ENCODE measurements at regions not wholly inside any gene's neighbourhood (a gene's known extent, or its start where the extent isn't known, plus 50 kb on each side); places are given as distances from the start of the nearest gene placed in this dataset.

DNA sequence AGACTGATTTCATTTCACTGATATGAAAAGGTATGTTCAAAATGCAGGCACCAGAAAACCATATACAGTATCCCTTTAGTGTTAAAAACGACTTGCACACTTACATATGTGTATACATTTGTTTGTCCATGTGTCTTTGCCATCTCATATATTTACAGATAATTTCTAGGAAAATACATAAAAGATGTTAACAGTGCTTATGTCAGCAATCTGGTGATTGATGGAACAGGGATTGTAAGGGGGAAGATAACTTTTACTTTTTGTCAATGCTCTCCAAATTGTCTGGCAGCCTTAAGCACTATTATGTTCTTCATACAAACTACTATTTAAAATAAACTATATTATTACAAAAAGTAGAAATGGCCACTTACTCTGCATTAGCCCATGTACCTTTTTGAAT is 238.5 kb upstream of the DEFB112 start:
- no peaks in the 10 kb centered on the region for H3K27me3 Mint-ChIP-seq
- DNase-seq, result no peak
- Histone ChIP-seq H3K9me3 (ENCODE audit: control insufficient read depth in 1 of 2, low read length in 2 of 2) (no peaks in the 10 kb centered on the region), H3K36me3 (ENCODE audit: insufficient read depth, low read length) (no peaks in the 10 kb centered on the region), H3K27me3 (ENCODE audit: insufficient read depth, low read length) (no peaks in the 10 kb centered on the region), H3K4me3 (ENCODE audit: low read length in 2 of 2) (no peak overlapping the region), H3K4me1 (ENCODE audit: insufficient read depth, low read length) (no peaks in the 10 kb centered on the region), H3K27ac (ENCODE audit: low read depth, low read length) (no peak overlapping the region)
- H3K27ac Mint-ChIP-seq, result no peak overlapping the region
- no peaks in the 10 kb centered on the region for H3K36me3 Mint-ChIP-seq
- ChIA-PET CTCF (ENCODE audit: partially characterized antibody) (no interaction called here), POLR2A (ENCODE audit: partially characterized antibody) (no interaction called here)
- H3K4me3 Mint-ChIP-seq, result no peak overlapping the region
- intact Hi-C loops (cut with micrococcal nuclease), result no loop called here
- H3K9me3 Mint-ChIP-seq, result peaks cover 0 to 10% (median 4%) of the 10 kb centered on the region in 8 donors
- no peaks in the 10 kb centered on the region for H3K4me1 Mint-ChIP-seq

DNA sequence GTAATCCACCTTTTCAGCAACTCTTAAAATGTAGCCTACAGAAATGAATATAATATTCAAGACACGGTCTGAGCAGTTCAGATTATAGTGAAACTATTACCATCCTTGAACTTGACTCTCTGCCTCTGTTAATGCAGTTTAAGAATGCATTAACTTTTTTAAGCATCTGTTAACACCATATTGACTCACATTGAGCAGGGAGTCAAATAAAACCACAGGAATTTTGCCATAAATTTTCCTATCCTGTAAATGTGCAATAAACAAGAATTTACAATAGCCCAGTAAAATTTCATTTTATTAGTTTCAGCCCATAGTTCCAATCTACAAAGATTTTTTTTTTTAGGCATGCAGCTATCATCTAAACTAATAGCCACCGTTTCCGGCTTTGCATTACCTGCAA is 239.2 kb upstream of the DEFB112 start:
- no peaks in the 10 kb centered on the region for H3K27me3 Mint-ChIP-seq
- H3K27ac ChIP-seq (ENCODE audit: low read depth, low read length), result no peak overlapping the region
- no peaks in the 10 kb centered on the region for H3K36me3 Mint-ChIP-seq
- H3K4me1 Mint-ChIP-seq, result no peaks in the 10 kb centered on the region
- H3K4me1 ChIP-seq (ENCODE audit: insufficient read depth, low read length), result no peaks in the 10 kb centered on the region
- ChIA-PET CTCF (ENCODE audit: partially characterized antibody) (no interaction called here), POLR2A (ENCODE audit: partially characterized antibody) (no interaction called here)
- H3K9me3 Mint-ChIP-seq, result peaks cover 0 to 10% (median 4%) of the 10 kb centered on the region in 8 donors
- H3K36me3 ChIP-seq (ENCODE audit: insufficient read depth, low read length), result no peaks in the 10 kb centered on the region
- H3K27me3 ChIP-seq (ENCODE audit: insufficient read depth, low read length), result no peaks in the 10 kb centered on the region
- no peak overlapping the region for H3K4me3 Mint-ChIP-seq
- intact Hi-C loops (cut with micrococcal nuclease), result no loop called here
- H3K9me3 ChIP-seq (ENCODE audit: control insufficient read depth in 1 of 2, low read length in 2 of 2), result no peaks in the 10 kb centered on the region
- DNase-seq, result no peak
- H3K4me3 ChIP-seq (ENCODE audit: low read length in 2 of 2), result no peak overlapping the region
- no peak overlapping the region for H3K27ac Mint-ChIP-seq

DNA sequence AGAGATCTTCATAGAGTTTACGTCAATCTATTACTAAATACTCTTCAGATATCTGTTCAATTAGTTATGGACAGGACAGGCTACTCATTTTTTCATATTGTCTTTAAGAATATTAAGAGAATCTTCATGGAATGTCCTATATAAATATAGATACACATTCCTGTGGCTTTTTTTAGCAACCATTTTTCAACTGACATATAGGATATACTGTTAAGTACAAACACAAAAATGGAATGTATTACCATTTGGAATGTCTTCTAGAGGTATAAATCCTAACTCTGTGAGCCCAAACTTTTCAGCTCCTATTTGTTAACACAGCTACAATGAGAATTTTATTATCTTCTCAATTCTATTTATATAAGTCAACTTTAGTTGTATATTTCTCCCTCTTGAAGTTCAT is 239.6 kb upstream of the DEFB112 start:
- H3K27ac ChIP-seq (ENCODE audit: low read depth, low read length), result no peak overlapping the region
- H3K4me1 Mint-ChIP-seq, result no peaks in the 10 kb centered on the region
- H3K36me3 ChIP-seq (ENCODE audit: insufficient read depth, low read length), result no peaks in the 10 kb centered on the region
- no peaks in the 10 kb centered on the region for H3K9me3 ChIP-seq (ENCODE audit: control insufficient read depth in 1 of 2, low read length in 2 of 2)
- no peaks in the 10 kb centered on the region for H3K27me3 ChIP-seq (ENCODE audit: insufficient read depth, low read length)
- H3K27ac Mint-ChIP-seq, result no peak overlapping the region
- ChIA-PET POLR2A (ENCODE audit: partially characterized antibody) (no interaction called here), CTCF (ENCODE audit: partially characterized antibody) (no interaction called here)
- no peak overlapping the region for H3K4me3 ChIP-seq (ENCODE audit: low read length in 2 of 2)
- H3K27me3 Mint-ChIP-seq, result no peaks in the 10 kb centered on the region
- no peaks in the 10 kb centered on the region for H3K36me3 Mint-ChIP-seq
- H3K4me1 ChIP-seq (ENCODE audit: insufficient read depth, low read length), result no peaks in the 10 kb centered on the region
- H3K9me3 Mint-ChIP-seq, result peaks cover 0 to 10% (median 3%) of the 10 kb centered on the region in 8 donors
- no peak overlapping the region for H3K4me3 Mint-ChIP-seq
- intact Hi-C loops (cut with micrococcal nuclease), result no loop called here
- no peak for DNase-seq

DNA sequence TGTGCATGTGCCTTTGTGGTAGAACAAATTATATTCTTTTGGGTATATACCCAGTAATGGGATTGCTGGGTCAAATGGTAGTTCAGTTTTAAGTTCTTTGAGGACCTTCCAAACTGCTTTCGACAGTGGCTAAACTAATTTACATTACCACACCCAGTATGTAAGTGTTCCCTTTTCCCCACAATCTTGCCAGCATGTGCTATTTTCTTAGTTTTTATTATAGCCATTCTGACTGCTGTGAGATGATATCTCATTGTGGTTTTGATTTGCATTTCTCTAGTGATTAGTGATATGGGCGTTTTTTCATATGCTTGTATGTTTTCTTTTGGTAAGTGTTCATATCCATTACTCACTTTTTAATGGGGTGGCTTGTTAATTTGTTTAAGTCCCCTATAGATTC is 251.6 kb upstream of the DEFB112 start:
- ChIA-PET POLR2A (ENCODE audit: partially characterized antibody) (no interaction called here), CTCF (ENCODE audit: partially characterized antibody) (no interaction called here)
- Mint-ChIP-seq H3K4me3 (no peak overlapping the region), H3K9me3 (peaks cover 0 to 24% (median 7%) of the 10 kb centered on the region in 8 donors), H3K4me1 (no peaks in the 10 kb centered on the region), H3K27me3 (no peaks in the 10 kb centered on the region), H3K27ac (no peak overlapping the region), H3K36me3 (no peaks in the 10 kb centered on the region)
- Histone ChIP-seq H3K4me3 (ENCODE audit: low read length in 2 of 2) (no peak overlapping the region), H3K27ac (ENCODE audit: low read depth, low read length) (no peak overlapping the region), H3K9me3 (ENCODE audit: control insufficient read depth in 1 of 2, low read length in 2 of 2) (peaks cover 0 to 3% of the 10 kb centered on the region in 2 donors), H3K4me1 (ENCODE audit: insufficient read depth, low read length) (no peaks in the 10 kb centered on the region), H3K36me3 (ENCODE audit: insufficient read depth, low read length) (no peaks in the 10 kb centered on the region), H3K27me3 (ENCODE audit: insufficient read depth, low read length) (no peaks in the 10 kb centered on the region)
- DNase-seq, result no peak
- intact Hi-C loops (cut with micrococcal nuclease), result no loop called here

DNA sequence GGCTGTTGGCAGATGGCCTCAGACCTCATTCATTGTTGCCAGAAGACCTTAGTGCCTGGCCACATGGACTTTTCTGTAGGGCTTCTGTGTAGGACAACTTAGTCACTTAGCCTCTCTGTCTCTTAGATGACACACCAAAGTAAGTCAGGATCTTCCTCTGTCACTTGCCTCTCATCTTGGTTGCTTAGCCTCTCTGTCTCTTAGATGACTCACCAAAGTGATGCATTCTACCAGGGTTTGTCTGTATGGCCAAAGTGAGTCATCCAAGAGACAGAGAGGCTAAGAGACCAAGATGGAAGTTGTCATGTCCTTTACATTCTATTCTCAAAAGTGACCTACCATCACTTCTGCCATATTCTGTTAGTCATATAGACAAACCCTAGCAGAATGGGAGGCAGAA is 255.9 kb upstream of the DEFB112 start:
- intact Hi-C loops (cut with micrococcal nuclease), result no loop called here
- Mint-ChIP-seq H3K27me3 (no peaks in the 10 kb centered on the region), H3K36me3 (no peaks in the 10 kb centered on the region), H3K4me1 (no peaks in the 10 kb centered on the region), H3K4me3 (no peak overlapping the region), H3K27ac (no peak overlapping the region), H3K9me3 (peaks cover 0 to 19% (median 8%) of the 10 kb centered on the region in 8 donors)
- Histone ChIP-seq H3K36me3 (ENCODE audit: insufficient read depth, low read length) (no peaks in the 10 kb centered on the region), H3K27me3 (ENCODE audit: insufficient read depth, low read length) (no peaks in the 10 kb centered on the region), H3K27ac (ENCODE audit: low read depth, low read length) (no peak overlapping the region), H3K4me1 (ENCODE audit: insufficient read depth, low read length) (no peaks in the 10 kb centered on the region), H3K4me3 (ENCODE audit: low read length in 2 of 2) (no peak overlapping the region), H3K9me3 (ENCODE audit: control insufficient read depth in 1 of 2, low read length in 2 of 2) (no peaks in the 10 kb centered on the region)
- no peak for DNase-seq
- ChIA-PET CTCF (ENCODE audit: partially characterized antibody) (no interaction called here), POLR2A (ENCODE audit: partially characterized antibody) (no interaction called here)

DNA sequence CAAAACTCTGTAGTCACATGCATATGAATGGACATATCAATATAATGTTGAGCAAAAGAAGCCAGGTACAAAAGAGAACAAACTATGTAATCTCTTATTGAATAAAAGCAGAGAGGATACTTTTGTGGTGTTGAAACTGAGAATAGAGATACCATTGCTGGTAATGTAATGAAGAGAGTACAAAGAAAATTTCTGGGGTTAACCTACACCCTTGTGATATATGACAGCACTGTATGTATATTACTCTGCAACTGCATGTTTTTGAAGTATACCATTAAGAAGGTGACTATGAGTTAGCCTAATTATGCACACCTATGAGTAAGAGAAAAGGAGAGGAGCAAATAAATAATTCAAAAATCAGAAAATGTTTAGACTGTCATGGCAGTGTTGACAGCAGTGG is 268.8 kb upstream of the DEFB112 start:
- H3K27ac ChIP-seq (ENCODE audit: low read depth, low read length), result no peak overlapping the region
- no peaks in the 10 kb centered on the region for H3K9me3 ChIP-seq (ENCODE audit: control insufficient read depth in 1 of 2, low read length in 2 of 2)
- Mint-ChIP-seq H3K9me3 (peaks cover 1 to 6% (median 5%) of the 10 kb centered on the region in 8 donors), H3K4me3 (no peak overlapping the region), H3K36me3 (no peaks in the 10 kb centered on the region), H3K27me3 (no peaks in the 10 kb centered on the region), H3K27ac (no peak overlapping the region), H3K4me1 (no peaks in the 10 kb centered on the region)
- CTCF ChIA-PET (ENCODE audit: partially characterized antibody), result no interaction called here
- H3K27me3 ChIP-seq (ENCODE audit: insufficient read depth, low read length), result no peaks in the 10 kb centered on the region
- H3K4me3 ChIP-seq (ENCODE audit: low read length in 2 of 2), result no peak overlapping the region
- H3K4me1 ChIP-seq (ENCODE audit: insufficient read depth, low read length), result no peaks in the 10 kb centered on the region
- no peak for DNase-seq
- intact Hi-C loops (cut with micrococcal nuclease), result no loop called here
- POLR2A ChIA-PET (ENCODE audit: partially characterized antibody), result no interaction called here
- no peaks in the 10 kb centered on the region for H3K36me3 ChIP-seq (ENCODE audit: insufficient read depth, low read length)

DNA sequence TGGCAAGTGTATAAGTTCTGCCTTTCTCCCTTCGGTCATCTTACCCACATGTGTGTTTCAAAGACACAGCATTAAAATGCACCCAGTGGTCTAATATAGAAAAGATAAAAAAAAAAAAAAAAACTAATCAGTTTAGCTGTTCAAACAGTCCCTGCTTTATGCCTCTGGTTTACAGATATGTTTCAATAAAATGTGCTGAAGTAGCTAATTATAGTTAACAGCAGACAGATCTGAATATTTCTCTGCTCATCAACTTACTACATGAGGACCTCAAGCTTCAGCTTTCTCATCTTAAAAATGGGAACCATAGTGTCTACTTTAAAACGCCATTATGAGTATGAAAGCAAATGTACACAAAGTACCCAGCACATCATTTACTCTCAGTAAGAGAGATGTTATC is 280.6 kb upstream of the DEFB112 start:
- ChIA-PET CTCF (ENCODE audit: partially characterized antibody) (interaction anchor here (0.6 kb wide), 1 partner anchor 11 kb away, joined by 3 read pairs; no protein-coding TSS in a partner anchor), POLR2A (ENCODE audit: partially characterized antibody) (no interaction called here)
- Mint-ChIP-seq H3K4me3 (no peak overlapping the region), H3K9me3 (peaks cover 2 to 33% (median 9%) of the 10 kb centered on the region in 8 donors), H3K36me3 (no peaks in the 10 kb centered on the region), H3K27me3 (no peaks in the 10 kb centered on the region), H3K27ac (no peak overlapping the region), H3K4me1 (no peaks in the 10 kb centered on the region)
- Histone ChIP-seq H3K27ac (ENCODE audit: low read depth, low read length) (no peak overlapping the region), H3K4me3 (ENCODE audit: low read length in 2 of 2) (no peak overlapping the region), H3K36me3 (ENCODE audit: insufficient read depth, low read length) (no peaks in the 10 kb centered on the region), H3K4me1 (ENCODE audit: insufficient read depth, low read length) (no peaks in the 10 kb centered on the region), H3K27me3 (ENCODE audit: insufficient read depth, low read length) (no peaks in the 10 kb centered on the region), H3K9me3 (ENCODE audit: control insufficient read depth in 1 of 2, low read length in 2 of 2) (peaks cover 0 to 6% of the 10 kb centered on the region in 2 donors)
- DNase-seq, result no peak
- intact Hi-C loops (cut with micrococcal nuclease), result no loop called here

DNA sequence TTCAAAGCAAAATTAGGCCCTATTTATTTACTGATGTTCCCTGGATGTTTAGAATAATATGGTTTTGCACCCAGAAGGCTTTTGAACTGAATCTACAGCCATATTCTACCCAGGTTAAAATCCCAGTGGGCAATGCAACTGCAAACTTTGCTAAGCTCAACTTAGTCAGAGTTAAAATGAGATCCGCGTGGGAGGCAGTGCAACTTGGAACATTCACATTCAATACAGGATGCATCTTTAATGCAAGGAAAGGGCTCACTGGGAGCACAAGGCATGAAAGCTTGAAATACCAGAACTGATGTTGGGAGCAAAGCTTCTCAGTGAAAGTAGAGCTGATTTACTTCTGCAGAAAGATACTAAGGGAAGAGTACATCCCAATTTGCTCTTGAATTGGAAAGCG is 281.2 kb upstream of the DEFB112 start:
- no peaks in the 10 kb centered on the region for H3K27me3 ChIP-seq (ENCODE audit: insufficient read depth, low read length)
- no peak overlapping the region for H3K27ac Mint-ChIP-seq
- ChIA-PET POLR2A (ENCODE audit: partially characterized antibody) (no interaction called here), CTCF (ENCODE audit: partially characterized antibody) (interaction anchor here (0.6 kb wide), 1 partner anchor 10 kb away, joined by 3 read pairs; no protein-coding TSS in a partner anchor)
- H3K4me3 ChIP-seq (ENCODE audit: low read length in 2 of 2), result no peak overlapping the region
- no peak overlapping the region for H3K4me3 Mint-ChIP-seq
- no peaks in the 10 kb centered on the region for H3K4me1 ChIP-seq (ENCODE audit: insufficient read depth, low read length)
- intact Hi-C loops (cut with micrococcal nuclease), result no loop called here
- H3K36me3 ChIP-seq (ENCODE audit: insufficient read depth, low read length), result no peaks in the 10 kb centered on the region
- no peak for DNase-seq
- H3K9me3 ChIP-seq (ENCODE audit: control insufficient read depth in 1 of 2, low read length in 2 of 2), result peaks cover 0 to 6% of the 10 kb centered on the region in 2 donors
- no peak overlapping the region for H3K27ac ChIP-seq (ENCODE audit: low read depth, low read length)
- no peaks in the 10 kb centered on the region for H3K36me3 Mint-ChIP-seq
- no peaks in the 10 kb centered on the region for H3K4me1 Mint-ChIP-seq
- H3K9me3 Mint-ChIP-seq, result peaks cover 2 to 30% (median 8%) of the 10 kb centered on the region in 8 donors
- H3K27me3 Mint-ChIP-seq, result no peaks in the 10 kb centered on the region
